Fibroblast of pulmonary artery (primary cell): ENCODE measurements at regions not wholly inside any gene's neighbourhood (a gene's known extent, or its start where the extent isn't known, plus 50 kb on each side); places are given as distances from the start of the nearest gene placed in this dataset.

Experiments used
- DNase-seq: peaks from one replicate; pipeline ENCODE4 v3.0.0-alpha.2; 2010; ENCODE audit warnings: low read depth
- H3K4me3 ChIP-seq: replicated peaks from 2 replicates; pipeline ENCODE4 v1.5.1; 2011; ENCODE audit warnings: low read depth, mild to moderate bottlenecking, control low read depth, low read length, moderate library complexity
- CTCF ChIP-seq: IDR thresholded peaks from 2 replicates; pipeline ENCODE4 v1.5.1; 2011; ENCODE audit warnings: mild to moderate bottlenecking, control low read depth, low read length, inconsistent platforms; ENCODE audit errors: missing control alignments

DNA sequence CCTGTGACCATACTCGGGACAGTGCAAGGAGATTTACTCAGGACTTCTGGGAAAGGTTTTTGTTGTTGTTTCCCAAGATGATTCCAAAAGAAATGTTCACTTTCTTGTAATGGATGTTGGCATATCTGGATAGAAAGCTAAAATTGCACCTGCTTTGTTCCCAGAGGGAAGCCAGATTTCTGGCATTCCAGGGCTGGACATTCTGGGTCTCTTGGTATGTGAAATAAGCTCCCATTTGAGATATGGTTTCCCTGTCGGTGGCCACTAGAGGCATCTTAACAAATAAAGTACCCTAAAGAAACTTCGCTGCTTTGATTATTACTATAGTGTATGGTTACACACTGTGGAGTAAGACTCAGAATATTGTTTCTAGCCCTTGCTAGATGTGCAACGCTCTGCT, 737.3 kb downstream of the BRINP1 start:
- no peak overlapping the region for H3K4me3 ChIP-seq
- no peak for DNase-seq
- TF ChIP-seq CTCF, result no peak

DNA sequence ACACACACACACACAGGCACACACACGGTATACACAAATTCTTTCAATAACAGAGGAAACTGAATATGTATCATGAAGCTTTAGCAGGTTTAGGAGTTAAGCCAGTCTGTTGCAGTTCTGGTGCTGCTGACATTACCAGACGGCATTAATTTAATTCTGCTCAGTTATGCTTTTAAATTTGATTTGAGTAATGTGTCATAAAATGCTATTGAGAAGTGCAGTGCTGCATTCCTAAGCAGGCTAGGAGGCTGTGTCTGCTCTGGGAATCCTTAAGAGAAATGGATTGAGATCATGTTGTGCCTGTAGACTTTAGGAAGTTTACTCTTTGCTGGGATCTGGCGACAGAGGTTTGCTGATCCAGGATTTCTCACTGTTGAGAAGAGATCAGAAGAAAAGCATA, 733.8 kb downstream of the BRINP1 start:
- no peak overlapping the region for H3K4me3 ChIP-seq
- no peak for DNase-seq
- no peak for TF ChIP-seq CTCF

DNA sequence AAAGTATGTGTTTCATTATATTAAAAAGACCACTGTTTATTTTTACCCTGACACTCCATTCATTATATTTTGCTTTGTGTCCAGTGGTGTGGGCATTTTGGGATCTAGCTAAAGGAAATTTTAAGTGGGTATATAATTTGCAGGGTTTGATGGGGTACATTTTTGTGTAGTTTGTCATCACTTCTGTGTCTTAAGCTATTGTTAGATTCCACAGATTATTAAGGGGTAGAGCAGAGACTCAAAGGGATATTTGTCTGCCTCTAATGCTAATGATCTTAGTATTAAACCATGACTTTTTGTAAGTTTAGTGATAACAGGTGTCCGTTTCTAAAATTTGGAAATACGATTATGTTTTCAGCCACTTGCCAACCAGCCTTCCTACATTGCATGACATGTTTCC, 731.6 kb downstream of the BRINP1 start:
- DNase-seq, result no peak
- no peak for TF ChIP-seq CTCF

DNA sequence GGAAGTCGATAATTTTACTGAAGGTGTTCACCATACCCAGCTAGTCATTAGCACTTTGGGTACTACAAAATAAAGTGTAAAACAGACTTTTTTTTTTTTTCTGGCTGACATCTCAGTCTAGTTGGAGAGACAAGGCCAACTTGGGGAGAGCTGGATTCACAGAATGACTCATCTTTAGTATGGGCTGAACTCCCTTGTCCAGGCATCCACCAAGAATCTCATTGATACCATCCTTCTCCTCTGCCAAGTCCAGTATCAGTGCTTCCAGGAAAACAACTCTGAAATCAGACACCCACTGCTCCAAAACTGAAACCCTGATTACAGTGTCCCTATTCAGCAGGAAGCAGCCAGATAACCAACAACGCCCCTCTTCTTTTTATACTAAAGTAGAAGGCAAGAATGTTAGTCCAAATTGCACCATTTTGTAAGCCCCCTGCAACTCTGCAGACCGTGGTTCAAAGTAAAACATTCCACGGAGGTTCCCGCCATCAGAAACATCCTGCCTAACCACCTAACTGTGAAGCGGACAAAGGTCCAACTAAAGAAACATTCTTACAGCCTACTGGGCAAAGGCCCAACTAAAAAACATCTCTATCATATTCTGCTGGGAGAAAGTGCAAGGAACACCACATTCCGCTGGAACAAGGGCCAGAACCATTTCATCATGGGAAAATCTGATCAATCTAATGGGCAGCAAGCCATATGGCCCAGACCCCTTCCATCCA, 728.2 kb downstream of the BRINP1 start:
- no peak overlapping the region for H3K4me3 ChIP-seq
- DNase-seq, result no peak
- TF ChIP-seq CTCF, result no peak

More for the DNA sequence above, 731.6 kb downstream of the BRINP1 start:
- H3K4me3 ChIP-seq, result no peak overlapping the region

- TF ChIP-seq CTCF, result no peak
- DNase-seq, result peak; percentile 3
- H3K4me3 ChIP-seq, result no peak overlapping the region
Observed at GRCh38 chr9:118643118-118643517, 726.1 kb downstream of the BRINP1 start.

DNA sequence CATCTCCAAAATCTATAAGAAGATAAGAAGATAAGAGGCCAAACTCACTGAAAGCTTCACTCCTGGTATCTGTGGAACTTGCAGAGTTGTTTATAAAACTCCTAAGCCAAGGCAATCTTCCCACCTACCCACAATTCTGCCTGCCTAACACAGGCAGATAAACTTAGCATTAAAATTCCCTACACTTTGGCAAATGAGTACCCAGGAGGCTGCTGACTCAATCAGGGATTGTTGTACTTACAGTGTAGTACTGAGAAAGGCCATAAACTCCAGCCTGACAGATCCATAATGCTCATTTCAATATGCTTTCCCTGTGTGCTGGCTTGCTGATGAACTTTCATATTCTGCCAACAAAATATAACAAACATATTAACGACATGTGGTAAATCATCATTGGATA, 725.2 kb downstream of the BRINP1 start:
- no peak overlapping the region for H3K4me3 ChIP-seq
- TF ChIP-seq CTCF, result no peak
- DNase-seq, result no peak

DNA sequence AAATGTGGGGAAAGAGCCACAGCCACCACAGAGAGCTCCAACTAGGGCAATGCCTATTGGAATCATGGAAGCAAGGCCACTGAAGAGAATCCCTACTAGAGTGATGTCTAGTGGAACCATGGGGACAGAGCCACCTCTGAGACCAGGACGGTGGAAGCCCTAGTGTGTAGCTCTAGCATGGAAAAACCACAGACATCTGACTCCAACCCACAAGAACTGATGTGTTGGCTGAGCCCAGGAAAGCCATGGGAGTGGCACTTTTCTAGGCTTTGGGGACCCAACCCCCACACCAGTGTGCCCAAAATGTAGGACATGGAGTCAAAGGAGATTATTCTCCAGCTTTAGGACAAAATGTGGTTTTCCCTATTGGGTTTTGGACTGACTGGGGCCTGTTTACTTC, 721.9 kb downstream of the BRINP1 start:
- no peak overlapping the region for H3K4me3 ChIP-seq
- no peak for TF ChIP-seq CTCF

More for the DNA sequence above, 721.9 kb downstream of the BRINP1 start:
- DNase-seq, result no peak
